Head of caudate nucleus (tissue), 42 donors: ENCODE measurements at regions not wholly inside any gene's neighbourhood (a gene's known extent, or its start where the extent isn't known, plus 50 kb on each side); places are given as distances from the start of the nearest gene placed in this dataset.
"Not testable (repeated sequence)": the region's sequence is repeated elsewhere in the genome, so short reads cannot be mapped to it uniquely, and the experiment has no call there.

Experiments used
- DNase-seq, 42 donors: peaks; one replicate each; pipeline versions ENCODE4 v3.0.0 to v3.0.0-alpha.2; 2020 to 2021; ENCODE audit warnings: mixed read lengths in 7 of 42
- intact Hi-C: fragments of 100-400 bp; cut with DNase I; formaldehyde crosslinking; loops from one replicate; pipeline ENCODE4 v1.15.0; 2022

- intact Hi-C loops, result no loop called here
- DNase-seq, result no peak
Observed at GRCh38 chr6:144352331-144352730, 67.2 kb downstream of the UTRN start.

- intact Hi-C loops, result no loop called here
- DNase-seq, result no peak
Observed at GRCh38 chr6:144353871-144354314, 68.8 kb downstream of the UTRN start.

- intact Hi-C loops, result no loop called here
- DNase-seq, result no peak
Observed at GRCh38 chr6:144359783-144360182, 74.6 kb downstream of the UTRN start.

GRCh38 chr6:144360401-144360800, 75.3 kb downstream of the UTRN start:
- intact Hi-C loops, result no loop called here

GRCh38 chr6:144361016-144361415, 75.9 kb downstream of the UTRN start:
- no peak for DNase-seq
- intact Hi-C loops, result no loop called here

More at GRCh38 chr6:144360401-144360800, 75.3 kb downstream of the UTRN start:
- no peak for DNase-seq

GRCh38 chr6:144362042-144363018, 77.2 kb downstream of the UTRN start:
- intact Hi-C loops, result no loop called here
- DNase-seq, result no peak

- no peak for DNase-seq
- intact Hi-C loops, result no loop called here
Observed at GRCh38 chr6:144364208-144364720, 79.1 kb downstream of the UTRN start.

GRCh38 chr6:144364782-144365181, 79.6 kb downstream of the UTRN start:
- no peak for DNase-seq
- intact Hi-C loops, result no loop called here

- DNase-seq, result no peak
- intact Hi-C loops, result no loop called here
Observed at GRCh38 chr6:144365271-144365670, 80.1 kb downstream of the UTRN start.

GRCh38 chr6:144369696-144370095, 84.6 kb downstream of the UTRN start:
- intact Hi-C loops, DNase-seq: not testable (repeated sequence)

- intact Hi-C loops, result no loop called here
- no peak for DNase-seq
Observed at GRCh38 chr6:144372116-144372515, 87.0 kb downstream of the UTRN start.

- DNase-seq, result no peak
- intact Hi-C loops, result no loop called here
Observed at GRCh38 chr6:144372611-144373594, 87.8 kb downstream of the UTRN start.

- intact Hi-C loops, DNase-seq: not testable (repeated sequence)
Observed at GRCh38 chr6:144374525-144374924, 89.4 kb downstream of the UTRN start.

- intact Hi-C loops, result no loop called here
- no peak for DNase-seq
Observed at GRCh38 chr6:144377586-144378210, 92.6 kb downstream of the UTRN start.

- DNase-seq, result no peak
- intact Hi-C loops, result no loop called here
Observed at GRCh38 chr6:144378437-144378836, 93.3 kb downstream of the UTRN start.

GRCh38 chr6:144379356-144379755, 94.2 kb downstream of the UTRN start:
- intact Hi-C loops, result no loop called here
- no peak for DNase-seq

GRCh38 chr6:144381499-144381898, 96.4 kb downstream of the UTRN start:
- intact Hi-C loops, DNase-seq: not testable (repeated sequence)

GRCh38 chr6:144383336-144383735, 98.2 kb downstream of the UTRN start:
- DNase-seq, result no peak
- intact Hi-C loops, result no loop called here

GRCh38 chr6:144384427-144384826, 99.3 kb downstream of the UTRN start:
- intact Hi-C loops, result no loop called here
- DNase-seq, result no peak
